Sigmoid colon (tissue), 4 donors: ENCODE measurements at regions not wholly inside any gene's neighbourhood (a gene's known extent, or its start where the extent isn't known, plus 50 kb on each side); places are given as distances from the start of the nearest gene placed in this dataset.

Source experiments
- CTCF ChIP-seq, 4 experiments: fragments of 450-650 bp in 3 of 4; fragments of 200-600 bp in 1 of 4; IDR thresholded peaks; one replicate each; pipeline ENCODE4 v1.5.1; 2016 to 2019; ENCODE audit warnings: antibody characterized with exemption in 4 of 4, mild to moderate bottlenecking in 3 of 4, moderate library complexity in 2 of 4
- EP300 ChIP-seq, 4 donors: sonication (generic); formaldehyde crosslinking; IDR thresholded peaks; one replicate each; pipeline ENCODE4 v1.6.1; 2017; ENCODE audit warnings: antibody characterized with exemption in 4 of 4
- POLR2A ChIP-seq, 2 donors: fragments of 450-650 bp; IDR thresholded peaks; one replicate each; pipeline ENCODE4 v1.6.1; 2016; ENCODE audit warnings: antibody characterized with exemption in 2 of 2, mild to moderate bottlenecking in 2 of 2, moderate library complexity in 2 of 2

- TF ChIP-seq POLR2A (IDR thresholded peaks at IDR 0.05) (no peak), CTCF (IDR thresholded peaks at IDR 0.05) (no peak), EP300 (IDR thresholded peaks at IDR 0.05) (no peak)
These were observed 62.5 kb upstream of the C5orf46 start for GRCh38 chr5:147968855-147969254.
